ENCODE measurements at regions not wholly inside any gene's neighbourhood (a gene's known extent, or its start where the extent isn't known, plus 50 kb on each side); places are given as distances from the start of the nearest gene placed in this dataset.
"Not testable (repeated sequence)": the region's sequence is repeated elsewhere in the genome, so short reads cannot be mapped to it uniquely, and the experiment has no call there.

DNA sequence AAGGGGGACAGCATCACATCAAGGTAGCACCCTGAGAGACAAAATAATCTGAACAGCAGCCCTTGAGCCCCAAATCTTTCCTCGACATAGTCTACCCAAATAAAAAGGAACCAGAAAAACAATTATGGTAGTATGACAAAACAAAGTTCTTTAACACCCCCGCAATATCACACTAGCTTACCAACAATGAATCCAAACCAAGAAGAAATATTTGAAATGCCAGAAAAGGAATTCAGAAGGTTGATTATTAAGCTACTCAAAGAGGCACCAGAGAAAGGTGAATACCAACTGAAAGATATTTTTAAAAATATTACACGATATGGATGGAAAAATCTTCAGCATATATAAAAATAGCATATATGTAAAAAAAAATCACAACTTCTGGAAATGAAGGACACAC is 252.9 kb upstream of the SLITRK6 start:
- H3K4me3 ChIP-seq: no peak overlapping the region
- H3K27ac ChIP-seq: no peak overlapping the region

DNA sequence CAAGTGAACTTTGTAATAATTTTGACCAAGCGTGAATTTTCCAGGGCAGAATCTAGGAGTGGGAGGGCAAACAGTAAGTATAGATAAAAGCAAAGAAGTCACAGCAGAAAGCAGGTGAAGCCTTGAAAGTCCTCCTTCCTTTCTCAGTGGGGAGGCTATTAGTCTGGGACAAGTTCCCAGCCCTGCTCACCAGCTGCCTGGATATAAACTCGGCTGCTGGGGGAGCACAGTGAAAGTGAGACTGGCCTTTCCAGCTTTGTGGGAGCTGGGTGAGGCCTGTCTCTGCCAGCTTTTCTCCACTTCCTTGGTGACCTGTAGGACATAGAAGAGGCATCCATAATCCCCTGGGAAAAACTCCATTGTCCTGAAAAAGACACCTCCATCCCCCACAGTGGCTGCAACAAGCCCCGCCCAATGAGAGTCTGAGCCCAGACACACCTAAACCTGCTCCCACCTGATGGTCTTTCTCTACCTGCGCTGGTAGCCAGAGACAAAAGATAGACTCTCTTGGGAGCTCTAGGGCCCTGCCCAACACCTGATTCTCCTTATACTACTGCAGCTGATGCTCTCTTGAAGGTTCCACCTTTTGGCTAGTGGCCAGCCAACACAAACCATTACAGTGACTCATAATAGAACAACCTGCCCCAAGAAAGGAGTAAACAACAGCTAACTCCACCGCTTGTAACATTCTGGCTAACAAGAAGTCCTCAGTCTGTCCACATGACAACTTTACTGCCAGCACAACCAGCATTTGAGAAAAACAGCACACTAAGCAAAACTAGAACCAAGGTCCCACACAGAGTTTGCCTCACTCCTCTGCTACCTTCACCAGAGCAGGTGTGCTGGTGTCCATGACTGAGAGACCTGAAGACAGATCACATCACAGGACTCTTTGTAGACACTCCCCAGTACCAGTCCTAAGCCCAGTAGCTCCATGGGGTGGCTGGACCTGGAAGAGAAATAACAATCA is 252.2 kb upstream of the SLITRK6 start:
- no peak overlapping the region for H3K27ac ChIP-seq

DNA sequence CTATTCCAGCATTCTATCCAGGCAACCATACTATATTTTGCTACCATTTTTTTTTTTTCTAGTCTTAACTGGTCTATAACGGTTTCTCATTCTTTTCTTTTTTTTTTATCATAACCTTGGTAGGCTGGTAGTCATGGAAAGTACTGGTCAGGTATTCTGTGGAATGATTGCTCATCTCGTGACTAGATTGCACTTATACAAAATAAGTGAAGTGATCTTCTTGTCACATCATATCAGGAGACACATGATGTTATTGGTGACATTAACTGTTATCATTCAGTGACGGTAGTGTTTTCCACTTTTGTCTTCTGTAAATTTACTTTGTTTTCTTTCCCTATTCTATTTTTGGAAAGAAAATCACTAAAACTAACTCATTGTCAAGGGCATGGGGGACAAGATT is 239.3 kb upstream of the SLITRK6 start:
- H3K4me3 ChIP-seq: no peak overlapping the region
- no peak overlapping the region for H3K27ac ChIP-seq

More for the DNA sequence above, 252.2 kb upstream of the SLITRK6 start:
- no peak overlapping the region for H3K4me3 ChIP-seq

DNA sequence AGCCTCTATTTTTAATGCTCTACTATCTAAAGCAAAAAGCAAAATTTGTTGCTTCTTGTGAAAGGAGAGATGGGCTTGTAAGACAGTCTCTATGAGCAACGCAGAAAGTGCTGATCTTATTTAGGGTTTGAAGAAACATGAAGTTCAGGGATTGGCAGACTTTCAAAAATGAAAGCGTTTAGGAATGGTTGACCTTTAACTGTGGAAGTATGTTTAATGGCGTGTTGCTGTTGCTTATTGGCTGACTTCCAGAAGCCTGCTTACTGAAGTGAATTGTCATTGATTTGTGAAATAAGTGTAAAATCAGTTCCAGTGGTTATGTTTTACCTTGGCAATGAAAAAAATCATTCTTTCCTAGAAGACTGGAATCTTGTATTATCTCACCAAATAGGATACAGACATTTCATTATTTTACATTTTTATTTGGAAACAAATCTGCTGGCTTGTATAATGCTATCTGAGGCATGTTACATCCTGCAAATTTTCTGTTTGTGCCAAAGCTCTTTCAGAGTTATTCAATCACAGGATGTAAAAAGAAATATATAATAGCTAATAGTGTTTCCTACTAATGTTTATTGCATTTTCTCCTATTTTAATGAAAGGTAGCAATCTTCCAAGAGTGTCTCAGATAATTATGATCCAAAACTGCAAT is 221.3 kb upstream of the SLITRK6 start:
- Histone ChIP-seq H3K4me3 (no peak overlapping the region), H3K27ac (no peak overlapping the region)

DNA sequence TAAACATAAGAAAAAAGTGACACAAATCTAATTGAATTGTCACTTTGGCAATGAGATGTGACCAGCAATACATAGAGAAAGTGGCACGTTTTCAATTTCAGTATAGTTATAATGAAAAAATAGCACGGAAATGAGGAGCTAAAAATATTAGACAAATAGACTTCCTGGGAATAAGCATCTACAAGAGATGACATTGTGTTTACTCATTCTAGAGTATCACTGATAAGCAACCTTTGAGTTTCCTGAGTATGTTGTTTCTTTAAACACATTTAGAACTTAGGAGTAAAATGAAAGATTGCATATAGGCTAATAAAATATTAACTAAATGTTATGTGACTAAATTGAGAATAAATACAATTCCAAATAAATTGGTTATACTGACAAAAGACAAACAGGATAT is 207.1 kb upstream of the SLITRK6 start:
- no peak overlapping the region for H3K4me3 ChIP-seq

DNA sequence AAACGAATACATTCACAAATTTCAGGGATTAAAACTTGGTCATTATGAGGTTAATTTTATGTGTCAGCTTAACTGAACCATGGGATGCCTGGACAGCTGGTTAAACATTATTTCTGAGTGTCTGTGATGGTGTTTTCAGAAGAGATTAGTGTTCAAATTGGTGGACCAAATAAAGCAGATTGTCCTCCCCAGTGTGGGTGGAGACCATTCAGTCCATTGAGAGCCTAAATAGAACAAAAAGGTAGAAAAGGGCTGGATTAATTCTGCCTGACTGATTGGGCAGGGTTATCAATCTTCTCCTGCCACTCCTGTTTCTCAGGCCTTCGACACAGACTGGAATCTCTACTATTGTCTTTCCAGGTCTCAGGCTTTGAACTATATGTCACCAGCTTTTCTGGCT is 203.8 kb upstream of the SLITRK6 start:
- H3K27ac ChIP-seq: no peak overlapping the region
- H3K4me3 ChIP-seq: no peak overlapping the region

More for the DNA sequence above, 207.1 kb upstream of the SLITRK6 start:
- no peak overlapping the region for H3K27ac ChIP-seq

DNA sequence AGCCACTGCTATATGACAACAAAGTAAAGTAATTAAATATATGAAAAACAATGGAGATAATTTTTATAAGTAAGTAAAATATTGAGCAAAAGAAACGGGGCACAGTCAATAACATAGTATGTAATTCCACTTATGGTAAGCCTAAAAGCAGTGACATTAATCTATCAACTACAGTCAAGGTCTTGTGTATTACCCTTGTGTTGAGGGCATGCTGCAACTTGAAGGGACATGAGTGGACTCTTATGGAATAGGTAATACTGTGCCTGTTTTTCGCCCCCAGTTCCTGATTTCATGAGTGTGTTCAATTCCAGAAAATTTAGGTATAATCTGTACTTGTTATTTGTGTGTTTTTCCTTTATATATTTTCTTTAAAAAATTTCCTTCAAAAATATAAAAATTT is 201.3 kb upstream of the SLITRK6 start:
- no peak overlapping the region for H3K27ac ChIP-seq
- H3K4me3 ChIP-seq: no peak overlapping the region

DNA sequence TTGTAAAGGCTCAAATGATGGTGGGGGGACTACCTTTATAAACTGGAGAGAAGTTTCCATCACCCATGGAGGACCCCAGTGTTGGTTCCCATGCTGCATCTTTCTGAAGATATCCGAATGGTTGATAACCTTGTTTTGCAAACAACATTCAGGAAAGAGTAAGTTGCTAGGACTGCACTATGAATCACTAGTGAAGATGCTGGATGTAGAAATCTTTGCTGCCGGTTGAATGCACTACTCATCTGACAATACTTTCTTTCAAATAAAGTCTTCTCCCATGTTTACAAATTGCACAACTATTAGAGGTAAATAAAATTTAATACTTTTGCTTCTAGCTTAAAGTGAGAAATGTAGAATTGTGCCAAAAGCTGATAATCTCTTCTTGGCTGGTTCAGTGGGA is 198.4 kb upstream of the SLITRK6 start:
- Histone ChIP-seq H3K27ac (no peak overlapping the region), H3K4me3 (no peak overlapping the region)

DNA sequence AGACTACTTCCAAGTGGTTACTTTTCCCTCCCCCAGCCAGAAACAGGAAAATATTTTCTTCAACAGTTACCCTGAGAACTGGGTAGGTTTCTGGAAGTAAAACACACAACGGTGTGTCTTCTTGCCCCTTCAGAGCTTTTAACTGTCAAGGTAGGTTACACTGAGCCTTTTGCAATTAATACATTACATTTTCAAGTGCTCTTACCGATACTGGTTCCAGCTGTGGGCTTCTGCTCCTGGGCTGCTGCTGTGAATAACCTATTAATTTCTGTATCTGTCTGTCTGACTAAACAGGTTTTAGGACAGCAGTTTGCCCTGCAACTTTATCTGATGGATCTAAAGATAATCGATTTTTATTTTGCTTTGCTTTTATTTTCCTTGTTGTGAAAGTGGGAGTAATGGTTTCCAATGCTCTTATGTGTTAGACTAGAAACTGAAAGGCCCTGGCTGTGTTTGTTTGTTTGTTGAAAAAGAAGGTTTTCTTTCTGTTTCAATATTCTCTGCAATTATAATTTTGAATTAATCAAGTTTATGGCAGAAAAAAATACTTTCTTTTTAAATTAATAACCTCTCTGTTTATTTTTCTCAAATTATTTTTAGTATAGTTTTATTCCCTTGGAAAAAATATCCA is 196.7 kb upstream of the SLITRK6 start:
- Histone ChIP-seq H3K4me3 (peak overlapping the region in 1 of 7 experiments; percentile 8), H3K27ac (no peak overlapping the region)

DNA sequence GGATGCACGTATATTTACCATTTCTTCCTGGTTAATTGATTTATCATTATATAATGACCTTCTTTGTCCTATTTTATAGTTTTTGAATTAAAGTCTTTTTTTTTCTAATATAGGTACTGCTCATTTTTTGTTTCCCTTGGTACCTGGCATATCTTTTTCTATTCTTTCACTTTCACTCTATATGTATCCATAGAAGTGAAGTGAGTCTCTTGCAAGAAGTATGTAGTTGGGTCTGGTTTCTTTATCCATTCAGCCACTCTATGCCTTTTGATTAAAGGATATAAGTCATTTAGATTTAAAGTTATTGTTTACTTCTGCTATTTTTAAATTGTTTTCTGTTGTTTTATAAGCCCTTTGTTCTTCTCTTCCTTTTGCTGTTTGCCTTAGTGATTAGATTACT is 194.3 kb upstream of the SLITRK6 start:
- Histone ChIP-seq H3K27ac (no peak overlapping the region), H3K4me3 (no peak overlapping the region)

DNA sequence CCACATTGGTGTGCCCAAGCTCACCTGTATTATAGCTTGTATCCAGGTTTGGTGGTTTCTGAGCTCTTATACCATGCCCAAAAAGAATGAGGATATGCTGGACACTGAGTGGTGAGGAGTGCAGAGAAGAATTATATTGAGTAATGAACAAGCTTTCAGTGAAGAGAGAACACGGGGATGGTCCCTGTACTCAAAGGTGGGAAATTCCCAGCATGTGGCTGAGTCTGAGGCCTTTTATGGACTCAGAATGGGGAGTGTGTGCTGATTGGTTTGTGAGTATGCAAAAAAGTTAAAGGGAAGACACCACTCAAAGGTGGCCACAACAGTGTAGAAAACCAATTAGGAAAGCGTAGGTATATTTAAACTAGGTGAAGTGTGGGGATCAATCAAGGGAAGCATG is 191.2 kb upstream of the SLITRK6 start:
- H3K4me3 ChIP-seq: no peak overlapping the region
- no peak overlapping the region for H3K27ac ChIP-seq

DNA sequence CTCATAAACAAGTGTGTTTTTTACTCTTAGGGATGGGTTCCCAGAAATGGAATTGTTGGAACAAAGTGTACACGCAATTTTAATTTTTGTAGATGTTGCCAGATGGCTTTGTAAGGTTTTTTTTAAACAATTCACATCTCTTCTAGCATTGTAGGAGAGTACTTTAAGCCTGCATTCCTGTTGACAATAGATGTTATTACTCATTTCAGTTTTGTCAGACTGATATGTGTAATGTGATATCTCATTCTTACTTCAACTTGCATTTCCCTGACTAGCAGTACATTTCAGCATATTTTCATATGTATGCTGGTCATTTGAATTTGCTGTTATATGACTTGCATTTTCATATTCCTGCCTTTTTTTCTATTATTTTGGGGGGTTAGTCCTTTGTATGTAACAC is 186.6 kb upstream of the SLITRK6 start:
- no peak overlapping the region for H3K27ac ChIP-seq
- H3K4me3 ChIP-seq: no peak overlapping the region

DNA sequence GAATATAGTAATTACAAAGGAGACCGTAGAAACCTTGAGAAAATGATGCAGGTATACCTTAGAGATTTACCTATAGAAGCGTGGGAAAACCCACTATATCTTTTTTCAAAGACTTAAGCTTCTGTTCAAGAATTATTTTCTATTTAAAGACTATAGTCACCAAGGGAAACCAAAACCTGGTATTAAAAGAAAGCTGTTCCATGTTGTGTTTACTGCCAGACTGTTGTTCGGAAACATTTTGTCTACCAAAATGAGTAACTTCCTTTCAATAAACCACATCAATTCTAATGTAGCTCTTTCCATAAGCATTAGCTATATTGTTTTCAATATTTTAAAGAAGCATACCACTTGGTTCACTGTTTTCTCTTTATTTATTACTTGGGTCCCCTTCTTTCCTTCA is 182.9 kb upstream of the SLITRK6 start:
- no peak overlapping the region for H3K27ac ChIP-seq

DNA sequence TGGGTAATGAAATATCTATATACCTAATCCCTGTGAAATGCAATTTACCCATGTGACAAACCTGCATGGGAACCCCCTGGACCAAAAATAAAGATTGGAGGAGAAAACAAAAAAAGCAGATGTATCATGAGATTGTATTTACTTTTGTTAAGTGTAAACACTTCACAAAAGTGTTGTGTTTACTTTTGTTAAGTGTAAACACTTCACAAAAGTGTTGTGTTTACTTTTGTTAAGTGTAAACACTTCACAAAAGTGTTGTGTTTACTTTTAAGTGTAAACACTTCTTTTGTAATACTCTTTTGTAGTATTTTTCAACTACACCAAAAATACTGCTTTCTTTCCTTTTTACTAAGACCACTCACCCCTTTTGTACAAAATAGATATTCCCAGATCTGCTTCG is 181.2 kb upstream of the SLITRK6 start:
- not testable (repeated sequence) for H3K4me3 ChIP-seq, H3K27ac ChIP-seq

More for the DNA sequence above, 182.9 kb upstream of the SLITRK6 start:
- no peak overlapping the region for H3K4me3 ChIP-seq

DNA sequence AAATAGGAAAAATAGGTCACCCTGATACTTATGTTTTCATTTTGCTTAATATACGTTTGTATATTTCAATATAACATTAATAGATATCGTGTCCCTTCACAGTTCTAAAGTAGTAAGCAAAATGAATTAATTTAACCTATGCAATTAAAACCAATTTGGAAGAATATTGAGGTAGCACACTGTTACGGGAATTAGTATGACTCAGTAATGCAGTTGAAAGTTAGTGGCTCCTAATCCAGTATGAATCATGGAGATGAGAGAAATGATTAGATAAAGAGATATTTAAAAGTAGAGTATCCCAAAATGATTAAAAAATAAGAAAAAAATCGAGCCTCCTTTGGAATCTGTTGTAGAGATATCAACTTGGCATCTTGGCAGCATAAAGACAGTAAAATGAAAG is 177.0 kb upstream of the SLITRK6 start:
- H3K4me3 ChIP-seq: no peak overlapping the region
- no peak overlapping the region for H3K27ac ChIP-seq

DNA sequence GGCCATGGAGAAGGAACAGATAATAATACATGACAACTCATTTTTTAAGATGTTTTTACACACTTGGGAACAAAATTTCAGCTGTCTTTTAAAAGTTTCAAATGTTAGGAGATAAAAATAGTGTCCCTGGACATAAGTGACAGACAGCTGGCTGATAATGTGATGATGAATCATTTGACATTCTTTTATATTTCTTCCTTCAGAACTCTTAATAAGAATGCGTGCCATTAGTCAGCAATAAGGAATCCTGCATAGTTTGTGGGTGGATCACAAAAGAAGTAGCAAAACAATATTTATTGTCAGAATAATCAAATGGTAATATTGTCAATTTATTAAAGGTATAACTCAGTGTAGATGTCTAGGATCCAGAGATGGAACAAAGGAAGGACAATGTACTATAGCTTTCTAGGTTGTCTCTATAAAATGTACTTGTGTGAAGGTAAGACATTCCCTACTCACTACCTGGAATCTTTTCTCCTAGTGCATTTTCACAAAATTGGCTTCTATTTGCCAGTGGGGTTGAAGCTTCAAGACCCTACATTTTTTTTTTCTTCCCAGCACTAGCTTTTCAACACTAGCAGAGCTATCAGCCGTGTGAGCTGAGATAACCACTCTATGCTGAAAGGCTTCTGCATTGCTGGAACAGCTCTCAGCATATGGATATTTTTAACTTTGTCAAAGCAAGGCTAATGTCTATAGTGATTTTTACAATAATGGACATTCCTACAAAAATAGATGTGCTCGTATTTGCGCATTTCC is 175.6 kb upstream of the SLITRK6 start:
- H3K27ac ChIP-seq: no peak overlapping the region
- no peak overlapping the region for H3K4me3 ChIP-seq

DNA sequence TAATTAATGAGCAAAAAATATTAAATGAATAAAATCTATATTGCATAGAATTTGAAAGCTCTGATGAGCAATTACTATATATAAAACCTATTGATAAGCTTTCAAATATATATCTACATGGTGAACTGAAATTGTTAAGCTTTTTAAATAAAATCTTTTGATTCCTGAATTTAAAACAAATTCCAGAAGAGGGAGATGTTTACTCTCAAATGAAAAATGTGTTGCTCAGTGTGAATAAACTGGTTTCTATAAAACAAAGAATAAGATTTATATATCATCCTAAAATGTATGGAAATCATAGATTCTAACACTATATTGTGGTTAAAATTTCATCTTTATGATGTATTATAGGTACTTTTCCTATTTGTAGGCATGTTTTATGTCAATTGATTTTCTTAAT is 171.5 kb upstream of the SLITRK6 start:
- Histone ChIP-seq H3K4me3 (no peak overlapping the region), H3K27ac (no peak overlapping the region)

DNA sequence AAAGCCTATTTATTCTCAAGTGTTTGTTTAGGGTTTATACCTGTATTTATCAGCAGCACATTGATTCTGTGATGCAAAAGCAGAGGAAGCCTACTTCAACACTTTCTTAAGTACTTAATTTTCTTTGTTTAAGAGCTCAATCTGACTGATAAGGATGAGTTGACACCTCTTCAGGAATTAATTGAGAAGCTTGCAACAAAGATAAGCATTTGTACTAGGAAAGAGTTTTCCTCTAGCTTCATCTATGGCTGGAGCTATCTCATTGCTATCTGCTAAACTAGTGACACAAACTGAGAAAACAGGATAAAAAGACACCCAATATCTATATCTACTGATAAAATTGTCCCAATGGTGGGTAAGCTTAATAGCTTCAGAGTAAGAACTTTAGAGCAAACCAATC is 170.1 kb upstream of the SLITRK6 start:
- H3K4me3 ChIP-seq: no peak overlapping the region

DNA sequence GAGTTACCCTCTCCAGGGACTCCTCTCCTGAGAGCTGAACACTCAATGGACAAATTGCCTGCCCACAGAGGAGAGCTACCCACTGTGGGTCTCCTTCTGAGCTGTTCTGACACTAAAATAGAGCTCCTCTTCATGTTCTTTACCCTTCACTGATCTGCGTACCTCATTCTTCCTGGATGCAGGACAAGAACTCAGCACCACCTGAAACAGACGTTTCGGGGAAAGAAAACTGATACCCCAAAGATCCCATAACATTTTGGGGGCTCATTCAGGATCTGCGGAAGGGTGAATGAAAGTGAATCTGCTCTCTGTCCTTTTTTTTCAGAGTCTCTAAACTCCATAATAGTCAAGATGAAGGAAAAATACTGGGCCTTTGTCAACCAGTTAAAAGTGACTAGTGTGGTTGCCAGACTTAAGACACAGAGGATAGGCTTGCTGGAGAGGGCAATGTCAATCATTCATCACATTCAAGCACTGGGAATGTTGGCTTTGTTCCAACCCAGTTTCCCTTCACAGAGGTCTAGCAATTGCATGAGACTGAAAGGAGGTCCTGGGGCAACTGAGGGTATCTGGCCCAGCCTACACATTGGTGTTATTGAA is 136.7 kb upstream of the SLITRK6 start:
- H3K27ac ChIP-seq: no peak overlapping the region
- H3K4me3 ChIP-seq: no peak overlapping the region

More for the DNA sequence above, 170.1 kb upstream of the SLITRK6 start:
- H3K27ac ChIP-seq: no peak overlapping the region

DNA sequence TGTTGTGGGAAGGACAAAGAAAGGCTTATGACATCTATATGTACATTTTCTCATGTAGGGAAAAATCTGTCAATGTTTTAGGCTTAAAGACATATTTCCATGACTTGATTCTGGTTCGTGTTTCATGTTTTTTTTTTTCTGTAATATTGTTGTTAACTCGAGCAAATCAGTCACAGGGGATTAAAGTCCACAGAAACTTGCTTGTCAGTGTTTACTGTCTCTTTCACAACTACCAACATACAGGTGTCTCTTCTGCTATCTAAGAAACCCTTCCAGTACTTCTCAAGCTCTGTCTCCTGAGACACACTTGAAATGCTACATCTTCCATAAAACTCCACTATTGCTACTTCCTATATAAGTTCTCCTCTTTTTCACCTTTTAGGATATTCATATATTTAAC is 130.9 kb upstream of the SLITRK6 start:
- Histone ChIP-seq H3K4me3 (no peak overlapping the region), H3K27ac (no peak overlapping the region)
